ENCODE measurements at regions not wholly inside any gene's neighbourhood (a gene's known extent, or its start where the extent isn't known, plus 50 kb on each side); places are given as distances from the start of the nearest gene placed in this dataset.

DNA sequence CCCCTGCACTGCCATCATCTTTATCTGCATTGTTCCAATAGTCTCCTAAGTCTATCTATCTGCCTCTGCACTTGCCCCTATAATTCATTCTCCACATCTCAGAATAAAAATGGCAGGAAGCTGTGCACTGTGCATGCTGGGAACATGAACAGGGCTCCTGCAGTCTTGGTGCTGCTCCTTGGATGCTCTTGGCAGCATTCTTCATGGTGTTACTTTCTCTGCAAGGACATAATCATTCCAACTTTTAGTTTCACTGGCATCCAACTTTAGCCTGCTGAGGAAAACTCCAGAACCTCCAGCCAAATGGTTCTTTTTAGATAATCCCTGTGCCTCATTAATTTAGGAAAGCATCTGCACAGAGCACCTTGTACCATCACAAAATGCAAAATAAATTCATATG is 208.3 kb downstream of the STK31 start:
- intact Hi-C loops (cut with DNase I): no loop called here
- no peaks in the 10 kb centered on the region for H3K4me1 ChIP-seq
- H3K27ac ChIP-seq: no peak overlapping the region
- TF ChIP-seq, protein P1, sequence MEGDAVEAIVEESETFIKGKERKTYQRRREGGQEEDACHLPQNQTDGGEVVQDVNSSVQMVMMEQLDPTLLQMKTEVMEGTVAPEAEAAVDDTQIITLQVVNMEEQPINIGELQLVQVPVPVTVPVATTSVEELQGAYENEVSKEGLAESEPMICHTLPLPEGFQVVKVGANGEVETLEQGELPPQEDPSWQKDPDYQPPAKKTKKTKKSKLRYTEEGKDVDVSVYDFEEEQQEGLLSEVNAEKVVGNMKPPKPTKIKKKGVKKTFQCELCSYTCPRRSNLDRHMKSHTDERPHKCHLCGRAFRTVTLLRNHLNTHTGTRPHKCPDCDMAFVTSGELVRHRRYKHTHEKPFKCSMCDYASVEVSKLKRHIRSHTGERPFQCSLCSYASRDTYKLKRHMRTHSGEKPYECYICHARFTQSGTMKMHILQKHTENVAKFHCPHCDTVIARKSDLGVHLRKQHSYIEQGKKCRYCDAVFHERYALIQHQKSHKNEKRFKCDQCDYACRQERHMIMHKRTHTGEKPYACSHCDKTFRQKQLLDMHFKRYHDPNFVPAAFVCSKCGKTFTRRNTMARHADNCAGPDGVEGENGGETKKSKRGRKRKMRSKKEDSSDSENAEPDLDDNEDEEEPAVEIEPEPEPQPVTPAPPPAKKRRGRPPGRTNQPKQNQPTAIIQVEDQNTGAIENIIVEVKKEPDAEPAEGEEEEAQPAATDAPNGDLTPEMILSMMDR (IDR thresholded peaks at IDR 0.05): no peak
- H3K27me3 ChIP-seq (ENCODE audit: insufficient read depth in 3 of 3, low read length in 2 of 3): peaks cover 0 to 3% (median 0%) of the 10 kb centered on the region in 3 donors
- no peaks in the 10 kb centered on the region for H3K9me3 ChIP-seq
- no peak for ATAC-seq
- no peak overlapping the region for H3K4me3 ChIP-seq
- no peak for DNase-seq
- no peaks in the 10 kb centered on the region for H3K36me3 ChIP-seq (ENCODE audit: insufficient read depth in 1 of 2, low read depth in 1 of 2)

GRCh38 chr7:23918856-23919255 is 208.8 kb downstream of the STK31 start:
- Histone ChIP-seq H3K36me3 (ENCODE audit: insufficient read depth in 1 of 2, low read depth in 1 of 2) (no peaks in the 10 kb centered on the region), H3K4me1 (no peaks in the 10 kb centered on the region), H3K27ac (no peak overlapping the region), H3K4me3 (no peak overlapping the region), H3K9me3 (no peaks in the 10 kb centered on the region), H3K27me3 (ENCODE audit: insufficient read depth in 3 of 3, low read length in 2 of 3) (peaks cover 0 to 3% (median 0%) of the 10 kb centered on the region in 3 donors)
- ATAC-seq: peak in 2 of 4 donors; percentile 23 to 63
- no peak for DNase-seq
- TF ChIP-seq, protein P1 (IDR thresholded peaks at IDR 0.05): no peak
- intact Hi-C loops (cut with DNase I): no loop called here

- DNase-seq (no peak), ATAC-seq (no peak)
- Histone ChIP-seq H3K36me3 (ENCODE audit: insufficient read depth in 1 of 2, low read depth in 1 of 2) (no peaks in the 10 kb centered on the region), H3K4me3 (no peak overlapping the region), H3K27me3 (ENCODE audit: insufficient read depth in 3 of 3, low read length in 2 of 3) (peaks cover 0 to 3% (median 0%) of the 10 kb centered on the region in 3 donors), H3K9me3 (no peaks in the 10 kb centered on the region), H3K27ac (no peak overlapping the region), H3K4me1 (no peaks in the 10 kb centered on the region)
- WGBS, 3 donors: 68 to 75% (median 70%) methylated on average over 5 of the region's 5 CpGs
- intact Hi-C loops (cut with DNase I): no loop called here
- TF ChIP-seq, protein P1 (IDR thresholded peaks at IDR 0.05): no peak
These were observed 215.1 kb downstream of the STK31 start for GRCh38 chr7:23925088-23925487.

DNA sequence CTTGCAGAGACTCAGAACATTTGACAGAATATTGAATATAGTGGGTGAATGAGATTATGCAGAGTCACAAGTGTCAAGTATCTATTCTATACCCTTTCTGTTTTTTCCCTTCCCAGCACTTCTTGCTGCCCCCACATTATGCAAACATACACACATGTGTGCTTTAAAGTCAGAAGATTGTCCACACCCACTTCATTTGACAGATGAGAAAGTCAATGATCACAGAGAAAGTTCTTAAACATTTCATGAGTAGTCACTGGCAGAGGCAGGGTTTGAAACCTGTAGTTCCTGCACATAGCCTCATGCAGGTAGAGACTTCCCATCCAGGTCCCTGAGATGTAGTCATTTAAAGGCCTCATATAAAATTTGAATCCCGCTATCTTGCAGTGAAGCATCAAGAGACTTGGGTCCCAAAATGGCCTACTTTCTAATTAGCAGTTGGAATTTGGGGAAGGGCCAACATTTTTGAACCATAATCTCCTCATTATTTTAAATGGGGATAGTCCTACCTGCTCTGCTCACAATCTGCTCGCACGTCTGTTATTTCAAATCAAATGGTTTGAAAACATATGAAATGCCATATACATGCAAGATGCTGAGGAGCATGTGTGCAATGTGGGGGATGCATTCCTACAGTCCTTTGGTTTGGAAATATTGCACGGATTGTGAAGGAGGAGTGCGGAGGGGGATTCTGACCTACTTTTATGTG is 217.8 kb downstream of the STK31 start:
- Histone ChIP-seq H3K27ac (no peak overlapping the region), H3K4me1 (no peaks in the 10 kb centered on the region), H3K36me3 (ENCODE audit: insufficient read depth in 1 of 2, low read depth in 1 of 2) (no peaks in the 10 kb centered on the region), H3K27me3 (ENCODE audit: insufficient read depth in 3 of 3, low read length in 2 of 3) (no peaks in the 10 kb centered on the region), H3K9me3 (no peaks in the 10 kb centered on the region), H3K4me3 (no peak overlapping the region)
- TF ChIP-seq, protein P1 (IDR thresholded peaks at IDR 0.05): no peak
- intact Hi-C loops (cut with DNase I): no loop called here
- ATAC-seq (no peak), DNase-seq (no peak)
- 79 to 85% (median 85%) methylated on average over 5 of the region's 5 CpGs for WGBS, 3 donors

- Histone ChIP-seq H3K4me1 (no peaks in the 10 kb centered on the region), H3K27ac (no peak overlapping the region), H3K36me3 (ENCODE audit: insufficient read depth in 1 of 2, low read depth in 1 of 2) (no peaks in the 10 kb centered on the region), H3K27me3 (ENCODE audit: insufficient read depth in 3 of 3, low read length in 2 of 3) (no peaks in the 10 kb centered on the region), H3K4me3 (no peak overlapping the region), H3K9me3 (no peaks in the 10 kb centered on the region)
- WGBS, 3 donors: 16 to 37% (median 27%) methylated on average over 3 of the region's 3 CpGs
- intact Hi-C loops (cut with DNase I): no loop called here
- ATAC-seq: no peak
- DNase-seq: no peak
- TF ChIP-seq, protein P1 (IDR thresholded peaks at IDR 0.05): no peak
These were observed 218.4 kb downstream of the STK31 start for GRCh38 chr7:23928418-23928775.

All from psoas muscle (tissue), 7 donors.